HCT116 (cell line): ENCODE measurements at regions not wholly inside any gene's neighbourhood (a gene's known extent, or its start where the extent isn't known, plus 50 kb on each side); places are given as distances from the start of the nearest gene placed in this dataset.

Source experiments
- ATAC-seq: fragments of 200-7000 bp; cut with Tn5 transposase; 2 replicates; pipeline ENCODE4 v1.9.1; 2020; ENCODE audit warnings: mild to moderate bottlenecking, moderate library complexity
- BruUV-seq: library from RNA; stranded (reverse); fragments of 400-500 nt; replicated peaks from 2 replicates; lab custom pipeline; 2021; lab: Mats Ljungman, UMichigan
- CTCF ChIA-PET: fragments of 300-600 bp; sonication (Branson Sonifier 250); formaldehyde crosslinking; loops from one replicate; lab custom pipeline; 2021; ENCODE audit warnings: antibody characterized with exemption; lab: Charles Lee
- POLR2A ChIA-PET: fragments of 300-600, 350-600 bp; sonication (Branson Sonifier 250); formaldehyde crosslinking; loops from one replicate; lab custom pipeline; 2021; ENCODE audit warnings: antibody characterized with exemption; lab: Charles Lee
- RAD21 ChIA-PET, 2 experiments: fragments of 300-600 bp; sonication (Branson Sonifier 250); formaldehyde crosslinking; loops; one replicate each; lab custom pipeline; 2023; ENCODE audit warnings: low total read pairs in 2 of 2; ENCODE audit not compliant: uncharacterized antibody in 2 of 2, unreplicated experiment in 2 of 2, low non-redundant PET in 1 of 2; lab: Charles Lee
- DNase-seq: peaks from one replicate; pipeline ENCODE4 v3.0.0-alpha.2; 2010; ENCODE audit warnings: low read depth, low spot score
- H2AFZ ChIP-seq: fragments of 200-600 bp; shearing (Covaris generic), sonication (generic); 2 replicates; pipeline ENCODE4 v1.6.1; 2017; ENCODE audit warnings: low read depth, mixed run types, mixed read lengths, antibody characterized with exemption, low read length; ENCODE audit not compliant: poor library complexity, severe bottlenecking
- H3K27ac ChIP-seq: 2 replicates; pipeline ENCODE4 v1.5.1; 2012; ENCODE audit warnings: low read depth, low read length
- H3K27me3 ChIP-seq: fragments of 200-600 bp; sonication (generic); 2 replicates; pipeline ENCODE4 v1.6.1; 2016; ENCODE audit warnings: mixed run types, low read length, mixed read lengths; ENCODE audit not compliant: insufficient read depth
- H3K36me3 ChIP-seq, 2 experiments: fragments of 200-500 bp in 1 of 2; fragments of 200-600 bp in 1 of 2; sonication (Bioruptor generic) in 1 of 2; sonication (generic) in 1 of 2; 2 replicates each; pipeline versions ENCODE4 v1.5.1 to v1.6.1; 2014 to 2016; ENCODE audit warnings: low read length in 2 of 2, inconsistent platforms in 1 of 2, mixed read lengths in 1 of 2, mixed run types in 1 of 2; ENCODE audit not compliant: insufficient read depth in 2 of 2, control insufficient read depth in 1 of 2
- H3K4me1 ChIP-seq, 2 experiments: fragments of 200-600 bp in 1 of 2; sonication (generic) in 1 of 2; 2 replicates each; pipeline versions ENCODE4 v1.5.1 to v1.6.1; 2012 to 2017; ENCODE audit warnings: low read length in 2 of 2, inconsistent platforms in 1 of 2, mild to moderate bottlenecking in 1 of 2, mixed read lengths in 1 of 2, mixed run types in 1 of 2, moderate library complexity in 1 of 2; ENCODE audit not compliant: insufficient read depth in 2 of 2, control insufficient read depth in 1 of 2
- H3K4me2 ChIP-seq: fragments of 200-600 bp; sonication (generic); 2 replicates; pipeline ENCODE4 v1.6.1; 2017; ENCODE audit warnings: mixed run types, low read length, mixed read lengths
- H3K4me3 ChIP-seq, 2 experiments: fragments of 200-600 bp in 1 of 2; sonication (generic) in 1 of 2; replicated peaks in 1 of 2; 2 replicates each; pipeline ENCODE4 v1.5.1; 2011 to 2016; ENCODE audit warnings: low read length in 2 of 2, control low read depth in 1 of 2, low read depth in 1 of 2, mild to moderate bottlenecking in 1 of 2, mixed read lengths in 1 of 2, mixed run types in 1 of 2
- H3K79me2 ChIP-seq: fragments of 200-600 bp; sonication (generic); 2 replicates; pipeline ENCODE4 v1.6.1; 2017; ENCODE audit warnings: mild to moderate bottlenecking, mixed run types, low read length, moderate library complexity, mixed read lengths; ENCODE audit not compliant: insufficient read depth
- H3K9ac ChIP-seq: fragments of 200-600 bp; sonication (generic); 2 replicates; pipeline ENCODE4 v1.6.1; 2016; ENCODE audit warnings: low read length, mixed read lengths
- H3K9me2 ChIP-seq: fragments of 200-600 bp; sonication (generic), shearing (Covaris generic); 2 replicates; pipeline ENCODE4 v1.6.1; 2017; ENCODE audit warnings: mixed run types, mild to moderate bottlenecking, moderate library complexity; ENCODE audit not compliant: insufficient read depth
- H3K9me3 ChIP-seq, 2 experiments: fragments of 200-500 bp in 1 of 2; fragments of 200-600 bp in 1 of 2; sonication (Bioruptor generic) in 1 of 2; sonication (generic) in 1 of 2; 2 replicates each; pipeline ENCODE4 v1.6.1; 2014 to 2017; ENCODE audit warnings: low read length in 2 of 2, mixed read lengths in 2 of 2, inconsistent platforms in 1 of 2, low read depth in 1 of 2, mild to moderate bottlenecking in 1 of 2, mixed run types in 1 of 2, moderate library complexity in 1 of 2; ENCODE audit not compliant: control insufficient read depth in 1 of 2, insufficient read depth in 1 of 2
- H4K20me1 ChIP-seq: fragments of 200-600 bp; sonication (generic), shearing (Covaris generic); 2 replicates; pipeline ENCODE4 v1.6.1; 2017; ENCODE audit warnings: mixed run types, mild to moderate bottlenecking, moderate library complexity; ENCODE audit not compliant: insufficient read depth
- CBX3 ChIP-seq: IDR thresholded peaks from 2 replicates; pipeline ENCODE4 v1.6.1; 2012; ENCODE audit warnings: low read depth
- CEBPB ChIP-seq: IDR thresholded peaks from 2 replicates; pipeline ENCODE4 v1.6.1; 2012; ENCODE audit warnings: low read depth
- EGR1 ChIP-seq: IDR thresholded peaks from 2 replicates; pipeline ENCODE4 v1.6.1; 2012; ENCODE audit warnings: low read depth
- ELF1 ChIP-seq: IDR thresholded peaks from 2 replicates; pipeline ENCODE4 v1.6.1; 2012; ENCODE audit warnings: low read depth, borderline replicate concordance
- EZH2 ChIP-seq: fragments of 200-600 bp; sonication (generic); IDR thresholded peaks from 2 replicates; pipeline ENCODE4 v1.6.1; 2017; ENCODE audit warnings: antibody characterized with exemption, mixed run types
- EZH2phosphoT487 ChIP-seq: fragments of 200-600 bp; IDR thresholded peaks from 2 replicates; pipeline ENCODE4 v1.6.1; 2018; ENCODE audit warnings: antibody characterized with exemption, borderline replicate concordance
- FOSL1 ChIP-seq: IDR thresholded peaks from 2 replicates; pipeline ENCODE4 v1.6.1; 2012; ENCODE audit warnings: low read depth
- JUND ChIP-seq: IDR thresholded peaks from 2 replicates; pipeline ENCODE4 v1.6.1; 2012
- POLR2A ChIP-seq: IDR thresholded peaks from 2 replicates; pipeline ENCODE4 v1.7.0; 2011; ENCODE audit warnings: borderline replicate concordance; ENCODE audit not compliant: insufficient read depth, insufficient read length; ENCODE audit errors: extremely low read depth
- RAD21 ChIP-seq: IDR thresholded peaks from 2 replicates; pipeline ENCODE4 v1.6.1; 2012; ENCODE audit warnings: low read depth, mild to moderate bottlenecking
- SP1 ChIP-seq: IDR thresholded peaks from 2 replicates; pipeline ENCODE4 v1.6.1; 2012; ENCODE audit warnings: low read depth
- TCF7L2 ChIP-seq: IDR thresholded peaks from 2 replicates; pipeline ENCODE4 v1.7.0; 2011; ENCODE audit warnings: borderline replicate concordance, inconsistent platforms; ENCODE audit not compliant: insufficient read depth, insufficient read length; ENCODE audit errors: extremely low read depth
- YY1 ChIP-seq: IDR thresholded peaks from 2 replicates; pipeline ENCODE4 v1.6.1; 2011; ENCODE audit warnings: low read length, low read depth, moderate library complexity, mild to moderate bottlenecking; ENCODE audit not compliant: insufficient replicate concordance; ENCODE audit errors: extremely low read depth
- ZFX ChIP-seq: fragments of 450-650 bp; IDR thresholded peaks from 2 replicates; pipeline ENCODE4 v1.6.1; 2017
- ZNF274 ChIP-seq: fragments of 200-500 bp; sonication (Bioruptor generic); IDR thresholded peaks from 2 replicates; pipeline ENCODE4 v1.6.1; 2014; ENCODE audit warnings: mild to moderate bottlenecking, low read depth, low read length, inconsistent platforms
- intact Hi-C: fragments of 100-400 bp; cut with micrococcal nuclease; formaldehyde crosslinking; loops from 2 replicates; pipeline ENCODE4 v1.10.0; 2022
- TF ChIP-seq, protein P1 (sequence below): IDR thresholded peaks from 2 replicates; pipeline ENCODE4 v1.6.1; 2012
- TF ChIP-seq, protein P2 (sequence below): IDR thresholded peaks from 2 replicates; pipeline ENCODE4 v1.6.1; 2012
- TF ChIP-seq, protein P3 (sequence below): IDR thresholded peaks from 2 replicates; pipeline ENCODE4 v1.6.1; 2011; ENCODE audit warnings: mild to moderate bottlenecking, low read length, moderate library complexity; ENCODE audit not compliant: insufficient replicate concordance; ENCODE audit errors: extremely low read depth
- TF ChIP-seq, protein P4 (sequence below), 3 experiments: fragments of 200-600 bp in 1 of 3; sonication (generic) in 1 of 3; IDR thresholded peaks in 2 of 3; conservative IDR thresholded peaks in 1 of 3; 2 replicates each; pipeline ENCODE4 v1.5.1; 2012 to 2017; ENCODE audit warnings: low read depth in 2 of 3, low read length in 2 of 3, antibody characterized with exemption in 1 of 3, borderline replicate concordance in 1 of 3, control low read depth in 1 of 3, mild to moderate bottlenecking in 1 of 3, mixed read lengths in 1 of 3, mixed run types in 1 of 3, moderate library complexity in 1 of 3; ENCODE audit not compliant: insufficient read depth in 1 of 3
- TF ChIP-seq, protein P5 (sequence below): IDR thresholded peaks from 2 replicates; pipeline ENCODE4 v1.6.1; 2012; ENCODE audit warnings: low read depth

DNA sequence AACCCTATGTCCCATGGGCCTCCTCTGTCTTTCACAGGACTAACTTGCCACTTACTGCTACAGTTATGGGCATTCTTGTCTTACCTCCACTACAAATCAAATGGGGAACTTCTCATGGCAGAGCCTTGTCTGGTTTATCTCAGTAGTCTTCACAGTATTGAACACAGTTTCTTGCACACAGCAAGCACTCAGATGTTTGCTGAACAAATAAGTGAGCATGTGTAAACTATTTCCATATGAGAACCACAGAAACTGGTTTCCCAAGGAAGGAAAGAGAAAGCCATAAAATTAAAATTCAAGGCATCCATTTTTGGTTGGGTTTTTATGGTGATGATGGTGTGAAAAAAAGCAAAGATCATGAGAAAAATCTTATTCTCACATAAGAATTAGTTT lies 189.2 kb downstream of the MEX3B start:
- Histone ChIP-seq H3K36me3 (no peaks in the 10 kb centered on the region), H3K27ac (no peak overlapping the region), H3K9me3 (no peaks in the 10 kb centered on the region), H3K4me2 (no peak overlapping the region), H3K4me1 (no peaks in the 10 kb centered on the region), H3K9me2 (no peaks in the 10 kb centered on the region), H2AFZ (no peak overlapping the region), H3K79me2 (no peaks in the 10 kb centered on the region), H4K20me1 (no peaks in the 10 kb centered on the region), H3K4me3 (no peak overlapping the region), H3K27me3 (peaks cover 11% of the 10 kb centered on the region), H3K9ac (no peak overlapping the region)
- intact Hi-C loops, result no loop called here
- ChIA-PET RAD21 (no interaction called here), POLR2A (no interaction called here), CTCF (no interaction called here)
- DNase-seq, result no peak
- ATAC-seq, result no peak
- TF ChIP-seq, protein P1, sequence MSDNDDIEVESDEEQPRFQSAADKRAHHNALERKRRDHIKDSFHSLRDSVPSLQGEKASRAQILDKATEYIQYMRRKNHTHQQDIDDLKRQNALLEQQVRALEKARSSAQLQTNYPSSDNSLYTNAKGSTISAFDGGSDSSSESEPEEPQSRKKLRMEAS, result no peak
- TF ChIP-seq FOSL1, result no peak
- TF ChIP-seq YY1, result no peak
- TF ChIP-seq, protein P2, sequence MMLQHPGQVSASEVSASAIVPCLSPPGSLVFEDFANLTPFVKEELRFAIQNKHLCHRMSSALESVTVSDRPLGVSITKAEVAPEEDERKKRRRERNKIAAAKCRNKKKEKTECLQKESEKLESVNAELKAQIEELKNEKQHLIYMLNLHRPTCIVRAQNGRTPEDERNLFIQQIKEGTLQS, result no peak
- TF ChIP-seq, protein P3, sequence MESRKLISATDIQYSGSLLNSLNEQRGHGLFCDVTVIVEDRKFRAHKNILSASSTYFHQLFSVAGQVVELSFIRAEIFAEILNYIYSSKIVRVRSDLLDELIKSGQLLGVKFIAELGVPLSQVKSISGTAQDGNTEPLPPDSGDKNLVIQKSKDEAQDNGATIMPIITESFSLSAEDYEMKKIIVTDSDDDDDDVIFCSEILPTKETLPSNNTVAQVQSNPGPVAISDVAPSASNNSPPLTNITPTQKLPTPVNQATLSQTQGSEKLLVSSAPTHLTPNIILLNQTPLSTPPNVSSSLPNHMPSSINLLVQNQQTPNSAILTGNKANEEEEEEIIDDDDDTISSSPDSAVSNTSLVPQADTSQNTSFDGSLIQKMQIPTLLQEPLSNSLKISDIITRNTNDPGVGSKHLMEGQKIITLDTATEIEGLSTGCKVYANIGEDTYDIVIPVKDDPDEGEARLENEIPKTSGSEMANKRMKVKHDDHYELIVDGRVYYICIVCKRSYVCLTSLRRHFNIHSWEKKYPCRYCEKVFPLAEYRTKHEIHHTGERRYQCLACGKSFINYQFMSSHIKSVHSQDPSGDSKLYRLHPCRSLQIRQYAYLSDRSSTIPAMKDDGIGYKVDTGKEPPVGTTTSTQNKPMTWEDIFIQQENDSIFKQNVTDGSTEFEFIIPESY, result no peak
- TF ChIP-seq CBX3, result no peak
- no peak for TF ChIP-seq EZH2phosphoT487
- TF ChIP-seq, protein P4, sequence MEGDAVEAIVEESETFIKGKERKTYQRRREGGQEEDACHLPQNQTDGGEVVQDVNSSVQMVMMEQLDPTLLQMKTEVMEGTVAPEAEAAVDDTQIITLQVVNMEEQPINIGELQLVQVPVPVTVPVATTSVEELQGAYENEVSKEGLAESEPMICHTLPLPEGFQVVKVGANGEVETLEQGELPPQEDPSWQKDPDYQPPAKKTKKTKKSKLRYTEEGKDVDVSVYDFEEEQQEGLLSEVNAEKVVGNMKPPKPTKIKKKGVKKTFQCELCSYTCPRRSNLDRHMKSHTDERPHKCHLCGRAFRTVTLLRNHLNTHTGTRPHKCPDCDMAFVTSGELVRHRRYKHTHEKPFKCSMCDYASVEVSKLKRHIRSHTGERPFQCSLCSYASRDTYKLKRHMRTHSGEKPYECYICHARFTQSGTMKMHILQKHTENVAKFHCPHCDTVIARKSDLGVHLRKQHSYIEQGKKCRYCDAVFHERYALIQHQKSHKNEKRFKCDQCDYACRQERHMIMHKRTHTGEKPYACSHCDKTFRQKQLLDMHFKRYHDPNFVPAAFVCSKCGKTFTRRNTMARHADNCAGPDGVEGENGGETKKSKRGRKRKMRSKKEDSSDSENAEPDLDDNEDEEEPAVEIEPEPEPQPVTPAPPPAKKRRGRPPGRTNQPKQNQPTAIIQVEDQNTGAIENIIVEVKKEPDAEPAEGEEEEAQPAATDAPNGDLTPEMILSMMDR (IDR thresholded peaks at IDR 0.05 in 2 of 3, conservative IDR thresholded peaks at IDR 0.05 in 1 of 3; ENCODE audit: borderline replicate concordance in 1 of 3, insufficient read depth in 1 of 3, low read depth in 2 of 3, low read length in 2 of 3), result no peak
- TF ChIP-seq, protein P5, sequence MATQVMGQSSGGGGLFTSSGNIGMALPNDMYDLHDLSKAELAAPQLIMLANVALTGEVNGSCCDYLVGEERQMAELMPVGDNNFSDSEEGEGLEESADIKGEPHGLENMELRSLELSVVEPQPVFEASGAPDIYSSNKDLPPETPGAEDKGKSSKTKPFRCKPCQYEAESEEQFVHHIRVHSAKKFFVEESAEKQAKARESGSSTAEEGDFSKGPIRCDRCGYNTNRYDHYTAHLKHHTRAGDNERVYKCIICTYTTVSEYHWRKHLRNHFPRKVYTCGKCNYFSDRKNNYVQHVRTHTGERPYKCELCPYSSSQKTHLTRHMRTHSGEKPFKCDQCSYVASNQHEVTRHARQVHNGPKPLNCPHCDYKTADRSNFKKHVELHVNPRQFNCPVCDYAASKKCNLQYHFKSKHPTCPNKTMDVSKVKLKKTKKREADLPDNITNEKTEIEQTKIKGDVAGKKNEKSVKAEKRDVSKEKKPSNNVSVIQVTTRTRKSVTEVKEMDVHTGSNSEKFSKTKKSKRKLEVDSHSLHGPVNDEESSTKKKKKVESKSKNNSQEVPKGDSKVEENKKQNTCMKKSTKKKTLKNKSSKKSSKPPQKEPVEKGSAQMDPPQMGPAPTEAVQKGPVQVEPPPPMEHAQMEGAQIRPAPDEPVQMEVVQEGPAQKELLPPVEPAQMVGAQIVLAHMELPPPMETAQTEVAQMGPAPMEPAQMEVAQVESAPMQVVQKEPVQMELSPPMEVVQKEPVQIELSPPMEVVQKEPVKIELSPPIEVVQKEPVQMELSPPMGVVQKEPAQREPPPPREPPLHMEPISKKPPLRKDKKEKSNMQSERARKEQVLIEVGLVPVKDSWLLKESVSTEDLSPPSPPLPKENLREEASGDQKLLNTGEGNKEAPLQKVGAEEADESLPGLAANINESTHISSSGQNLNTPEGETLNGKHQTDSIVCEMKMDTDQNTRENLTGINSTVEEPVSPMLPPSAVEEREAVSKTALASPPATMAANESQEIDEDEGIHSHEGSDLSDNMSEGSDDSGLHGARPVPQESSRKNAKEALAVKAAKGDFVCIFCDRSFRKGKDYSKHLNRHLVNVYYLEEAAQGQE, result no peak
- no peak for TF ChIP-seq TCF7L2
- no peak for TF ChIP-seq ZNF274
- no peak for TF ChIP-seq JUND
- TF ChIP-seq SP1, result no peak
- no peak for TF ChIP-seq RAD21
- TF ChIP-seq CEBPB, result no peak
- no peak for TF ChIP-seq EGR1
- TF ChIP-seq ELF1, result no peak
- TF ChIP-seq ZFX, result no peak
- TF ChIP-seq EZH2, result no peak
- TF ChIP-seq POLR2A, result no peak
- BruUV-seq, result no TSS peak
